OCI-LY3 (cell line): ENCODE measurements at regions not wholly inside any gene's neighbourhood (a gene's known extent, or its start where the extent isn't known, plus 50 kb on each side); places are given as distances from the start of the nearest gene placed in this dataset.

Source experiments
- EZH2phosphoT487 ChIP-seq: fragments of 200-600 bp; shearing (Covaris generic); IDR thresholded peaks from 2 replicates; pipeline ENCODE4 v1.6.1; 2018; ENCODE audit warnings: antibody characterized with exemption, mixed run types, low read depth
- TF ChIP-seq, protein P1 (sequence below): fragments of 200-600, 300-600 bp; sonication (generic); IDR thresholded peaks from 2 replicates; pipeline ENCODE4 v1.5.1; 2014; ENCODE audit warnings: antibody characterized with exemption, low read length, low read depth

DNA sequence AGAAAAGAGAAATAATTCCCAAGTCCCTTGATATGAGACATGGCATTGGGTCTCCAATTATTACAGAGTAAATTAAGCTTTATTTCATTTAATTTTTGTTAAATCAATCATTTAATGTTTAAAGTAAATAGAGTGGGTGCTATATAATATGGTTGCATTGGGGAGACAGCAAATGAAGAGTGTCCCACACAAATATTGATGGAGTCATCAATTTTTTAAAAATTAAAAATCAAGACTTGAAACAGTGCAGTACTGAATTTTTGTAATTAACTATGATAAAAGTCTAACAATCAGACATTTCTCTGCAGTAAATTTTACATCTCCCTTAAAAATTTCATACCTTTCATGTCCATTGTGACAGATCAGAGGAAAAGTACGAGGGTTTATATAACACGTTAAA lies 193.9 kb upstream of the ID4 start:
- TF ChIP-seq, protein P1, sequence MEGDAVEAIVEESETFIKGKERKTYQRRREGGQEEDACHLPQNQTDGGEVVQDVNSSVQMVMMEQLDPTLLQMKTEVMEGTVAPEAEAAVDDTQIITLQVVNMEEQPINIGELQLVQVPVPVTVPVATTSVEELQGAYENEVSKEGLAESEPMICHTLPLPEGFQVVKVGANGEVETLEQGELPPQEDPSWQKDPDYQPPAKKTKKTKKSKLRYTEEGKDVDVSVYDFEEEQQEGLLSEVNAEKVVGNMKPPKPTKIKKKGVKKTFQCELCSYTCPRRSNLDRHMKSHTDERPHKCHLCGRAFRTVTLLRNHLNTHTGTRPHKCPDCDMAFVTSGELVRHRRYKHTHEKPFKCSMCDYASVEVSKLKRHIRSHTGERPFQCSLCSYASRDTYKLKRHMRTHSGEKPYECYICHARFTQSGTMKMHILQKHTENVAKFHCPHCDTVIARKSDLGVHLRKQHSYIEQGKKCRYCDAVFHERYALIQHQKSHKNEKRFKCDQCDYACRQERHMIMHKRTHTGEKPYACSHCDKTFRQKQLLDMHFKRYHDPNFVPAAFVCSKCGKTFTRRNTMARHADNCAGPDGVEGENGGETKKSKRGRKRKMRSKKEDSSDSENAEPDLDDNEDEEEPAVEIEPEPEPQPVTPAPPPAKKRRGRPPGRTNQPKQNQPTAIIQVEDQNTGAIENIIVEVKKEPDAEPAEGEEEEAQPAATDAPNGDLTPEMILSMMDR: no peak
- no peak for TF ChIP-seq EZH2phosphoT487
